IMR-90 (cell line): ENCODE measurements at regions not wholly inside any gene's neighbourhood (a gene's known extent, or its start where the extent isn't known, plus 50 kb on each side); places are given as distances from the start of the nearest gene placed in this dataset.

Experiments used
- ATAC-seq: fragments of 200-7000 bp; cut with Tn5 transposase; 2 replicates; pipeline ENCODE4 v1.9.1; 2020; ENCODE audit warnings: low read depth, mild to moderate bottlenecking, moderate library complexity
- BruUV-seq: library from RNA; stranded (reverse); fragments of 400-500 nt; replicated peaks from 2 replicates; lab custom pipeline; 2021; lab: Mats Ljungman, UMichigan
- CTCF ChIA-PET: fragments of 300-600 bp; formaldehyde crosslinking; extraction: SDS; loops from one replicate; lab custom pipeline; 2021; ENCODE audit warnings: antibody characterized with exemption; lab: Yijun Ruan, JAX
- POLR2A ChIA-PET: fragments of 300-600 bp; sonication (Branson Sonifier 250); formaldehyde crosslinking; loops from one replicate; lab custom pipeline; 2022; ENCODE audit warnings: antibody characterized with exemption; ENCODE audit not compliant: unreplicated experiment; lab: Charles Lee
- DNase-seq: peaks from one replicate; pipeline ENCODE4 v3.0.0; 2013
- H2AFZ ChIP-seq: replicated peaks from 2 replicates; pipeline ENCODE3; 2013; ENCODE audit warnings: low read length, mild to moderate bottlenecking; ENCODE audit not compliant: poor library complexity
- H2AK5ac ChIP-seq: 2 replicates; pipeline ENCODE4 v1.6.1; 2013; ENCODE audit warnings: low read depth, low read length, inconsistent platforms
- H2AK9ac ChIP-seq: replicated peaks from 2 replicates; pipeline ENCODE3; 2013; ENCODE audit warnings: mild to moderate bottlenecking, low read depth, low read length, moderate library complexity; ENCODE audit not compliant: poor library complexity
- H2BK120ac ChIP-seq: 2 replicates; pipeline ENCODE4 v1.6.1; 2013; ENCODE audit warnings: low read depth, low read length, inconsistent platforms
- H2BK15ac ChIP-seq: 3 replicates; pipeline ENCODE4 v1.6.1; 2013; ENCODE audit warnings: low read depth, low read length, inconsistent platforms
- H2BK20ac ChIP-seq: 2 replicates; pipeline ENCODE4 v1.6.1; 2013; ENCODE audit warnings: low read depth, mild to moderate bottlenecking, inconsistent platforms, low read length, moderate library complexity
- H2BK5ac ChIP-seq: 2 replicates; pipeline ENCODE4 v1.6.1; 2013; ENCODE audit warnings: mild to moderate bottlenecking, low read depth, low read length, inconsistent platforms; ENCODE audit not compliant: poor library complexity, severe bottlenecking
- H3K14ac ChIP-seq: replicated peaks from 2 replicates; pipeline ENCODE4 v1.6.1; 2013; ENCODE audit warnings: low read depth, low read length, inconsistent platforms
- H3K18ac ChIP-seq: 2 replicates; pipeline ENCODE4 v1.6.1; 2013; ENCODE audit warnings: low read depth, low read length, control low read depth
- H3K23ac ChIP-seq: 2 replicates; pipeline ENCODE4 v1.6.1; 2013; ENCODE audit warnings: low read depth, low read length, inconsistent platforms
- H3K27ac ChIP-seq: 2 replicates; pipeline ENCODE4 v1.5.1; 2013; ENCODE audit warnings: mild to moderate bottlenecking, control low read depth, low read length; ENCODE audit not compliant: insufficient read depth
- H3K27me3 ChIP-seq: 2 replicates; pipeline ENCODE4 v1.6.1; 2013; ENCODE audit warnings: low read length; ENCODE audit not compliant: control insufficient read depth, insufficient read depth
- H3K36me3 ChIP-seq: 2 replicates; pipeline ENCODE4 v1.6.1; 2013; ENCODE audit warnings: low read length, mixed read lengths; ENCODE audit not compliant: control insufficient read depth, insufficient read depth
- H3K4ac ChIP-seq: 2 replicates; pipeline ENCODE4 v1.6.1; 2013; ENCODE audit warnings: low read depth, low read length, inconsistent platforms
- H3K4me1 ChIP-seq: 2 replicates; pipeline ENCODE4 v1.6.1; 2013; ENCODE audit warnings: low read length, mixed read lengths; ENCODE audit not compliant: control insufficient read depth, insufficient read depth
- H3K4me2 ChIP-seq: 2 replicates; pipeline ENCODE4 v1.6.1; 2013; ENCODE audit warnings: low read depth, mild to moderate bottlenecking, control low read depth, low read length, moderate library complexity
- H3K4me3 ChIP-seq: 2 replicates; pipeline ENCODE4 v1.5.1; 2013; ENCODE audit warnings: low read depth, mild to moderate bottlenecking, control low read depth, low read length, moderate library complexity; ENCODE audit not compliant: insufficient read depth
- H3K56ac ChIP-seq: 2 replicates; pipeline ENCODE4 v1.6.1; 2013; ENCODE audit warnings: low read length, inconsistent platforms; ENCODE audit not compliant: insufficient read depth; ENCODE audit errors: extremely low read depth
- H3K79me1 ChIP-seq, 2 experiments: 2 replicates each; pipeline ENCODE4 v1.6.1; 2013; ENCODE audit warnings: low read length in 2 of 2, inconsistent platforms in 1 of 2, low read depth in 1 of 2
- H3K9ac ChIP-seq: 2 replicates; pipeline ENCODE4 v1.6.1; 2013; ENCODE audit warnings: low read depth, low read length, control low read depth
- H3K9me1 ChIP-seq: 2 replicates; pipeline ENCODE4 v1.6.1; 2013; ENCODE audit warnings: low read length, inconsistent platforms; ENCODE audit not compliant: insufficient read depth
- H3K9me3 ChIP-seq: 2 replicates; pipeline ENCODE4 v1.6.1; 2013; ENCODE audit warnings: low read length; ENCODE audit not compliant: control insufficient read depth, insufficient read depth
- H4K20me1 ChIP-seq: 2 replicates; pipeline ENCODE4 v1.6.1; 2013; ENCODE audit warnings: low read length, inconsistent platforms; ENCODE audit not compliant: insufficient read depth
- H4K5ac ChIP-seq: 2 replicates; pipeline ENCODE4 v1.6.1; 2013; ENCODE audit warnings: mild to moderate bottlenecking, low read depth, low read length, control low read depth
- H4K8ac ChIP-seq, 2 experiments: 2 replicates each; pipeline ENCODE4 v1.6.1; 2013; ENCODE audit warnings: low read depth in 2 of 2, low read length in 2 of 2, control low read depth in 1 of 2, inconsistent platforms in 1 of 2
- H4K91ac ChIP-seq: 2 replicates; pipeline ENCODE4 v1.6.1; 2013; ENCODE audit warnings: low read depth, low read length, inconsistent platforms; ENCODE audit not compliant: insufficient read depth
- BHLHE40 ChIP-seq: fragments of 150-350 bp; IDR thresholded peaks from 2 replicates; pipeline ENCODE4 v1.6.1; 2016; ENCODE audit warnings: mild to moderate bottlenecking, low read depth, low read length
- CEBPB ChIP-seq: IDR thresholded peaks from 2 replicates; pipeline ENCODE4 v1.6.1; 2012; ENCODE audit warnings: low read depth, low read length, improper control_type of control experiment
- CHD1 ChIP-seq: IDR thresholded peaks from 2 replicates; pipeline ENCODE4 v1.6.1; 2012; ENCODE audit warnings: low read depth, low read length, improper control_type of control experiment
- CTCF ChIP-seq: conservative IDR thresholded peaks from 2 replicates; pipeline ENCODE4 v1.5.1; 2012; ENCODE audit warnings: mild to moderate bottlenecking, low read depth, low read length, improper control_type of control experiment
- FOS ChIP-seq: fragments of 150-350 bp; IDR thresholded peaks from 2 replicates; pipeline ENCODE4 v1.6.1; 2016; ENCODE audit warnings: low read depth, low read length
- MAFK ChIP-seq: IDR thresholded peaks from 2 replicates; pipeline ENCODE4 v1.6.1; 2012; ENCODE audit warnings: low read depth, low read length, improper control_type of control experiment
- MAZ ChIP-seq: IDR thresholded peaks from 2 replicates; pipeline ENCODE4 v1.6.1; 2012; ENCODE audit warnings: low read depth, mild to moderate bottlenecking, low read length, improper control_type of control experiment, moderate library complexity, borderline replicate concordance
- NFE2L2 ChIP-seq: fragments of 150-350 bp; IDR thresholded peaks from 2 replicates; pipeline ENCODE4 v1.6.1; 2016; ENCODE audit warnings: low read depth, mild to moderate bottlenecking, low read length
- POLR2A ChIP-seq: IDR thresholded peaks from 2 replicates; pipeline ENCODE4 v1.6.1; 2012; ENCODE audit warnings: mild to moderate bottlenecking, low read depth, low read length
- RAD21 ChIP-seq: IDR thresholded peaks from 2 replicates; pipeline ENCODE4 v1.6.1; 2012; ENCODE audit warnings: low read length, improper control_type of control experiment
- RCOR1 ChIP-seq: IDR thresholded peaks from 2 replicates; pipeline ENCODE4 v1.6.1; 2012; ENCODE audit warnings: mild to moderate bottlenecking, low read length, improper control_type of control experiment; ENCODE audit not compliant: insufficient replicate concordance
- RFX5 ChIP-seq: IDR thresholded peaks from 2 replicates; pipeline ENCODE4 v1.8.0; 2012; ENCODE audit warnings: low read depth, mild to moderate bottlenecking, low read length, moderate library complexity
- WGBS, 2 experiments: methylation state at CpG; one replicate each; pipeline versions ENCODE4 v1.1.5 to v1.1.7; 2013; ENCODE audit warnings: missing lambda C conversion rate in 2 of 2; ENCODE audit not compliant: insufficient read length in 1 of 2; ENCODE audit errors: extremely low coverage in 2 of 2; 5-methylcytosine and 5-hydroxymethylcytosine counted together
- dilution Hi-C: fragments of 300-500 bp; cut with HindIII; formaldehyde crosslinking; loops from one replicate; pipeline ENCODE4 v1.14.3; 2018; ENCODE audit warnings: low sequenced_read_pairs; ENCODE audit not compliant: unreplicated experiment
- in situ Hi-C: fragments of 300-500 bp; cut with MboI; formaldehyde crosslinking; loops from 3 replicates; pipeline ENCODE4 v1.14.3; 2019; ENCODE audit warnings: low sequenced_read_pairs, inconsistent platforms, mixed read lengths
- intact Hi-C: fragments of 100-400 bp; cut with micrococcal nuclease; formaldehyde crosslinking; loops from 2 replicates; pipeline ENCODE4 v1.10.0; 2022
- TF ChIP-seq, protein P1 (sequence below): fragments of 150-350 bp; IDR thresholded peaks from 2 replicates; pipeline ENCODE4 v1.6.1; 2017; ENCODE audit warnings: mild to moderate bottlenecking, antibody characterized with exemption, low read length, low read depth
- TF ChIP-seq, protein P2 (sequence below): fragments of 150-350 bp; IDR thresholded peaks from 2 replicates; pipeline ENCODE4 v1.6.1; 2016; ENCODE audit warnings: low read depth, mild to moderate bottlenecking, low read length, moderate library complexity, borderline replicate concordance

DNA sequence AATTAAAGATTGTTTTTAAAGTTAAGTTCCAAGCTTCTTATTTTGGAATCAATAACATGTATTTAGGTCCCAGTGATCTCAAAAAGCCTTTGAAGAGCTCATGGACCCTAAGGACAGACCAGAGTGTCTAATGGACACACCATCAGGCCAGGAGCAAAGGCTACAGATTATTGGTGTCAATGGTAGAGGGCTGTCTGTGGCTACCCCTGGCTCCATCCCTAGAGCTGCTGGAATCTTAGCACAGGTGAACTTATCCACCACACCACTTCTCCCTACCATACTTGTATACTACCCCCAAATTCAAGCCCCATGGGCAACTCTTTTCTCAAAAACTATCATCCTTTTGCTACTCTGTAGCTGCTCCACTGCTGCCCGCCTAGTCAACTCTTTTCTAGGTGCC, 79.4 kb upstream of the BEND6 start:
- dilution Hi-C loops (no loop called here), intact Hi-C loops (no loop called here), in situ Hi-C loops (no loop called here)
- Histone ChIP-seq H3K18ac (no peak overlapping the region), H3K9me3 (no peaks in the 10 kb centered on the region), H4K5ac (no peak overlapping the region), H2AK5ac (peak overlapping the region; percentile 72), H2BK5ac (no peak overlapping the region), H4K20me1 (no peaks in the 10 kb centered on the region), H3K4me1 (peaks cover 1% of the 10 kb centered on the region), H3K79me1 (peaks cover 16 to 22% of the 10 kb centered on the region in 2 experiments; a peak in 3 of 4 replicates), H3K56ac (no peak overlapping the region), H2AK9ac (no peak overlapping the region), H2BK15ac (no peak overlapping the region), H3K27me3 (no peaks in the 10 kb centered on the region), H3K9ac (no peak overlapping the region), H3K27ac (no peak overlapping the region), H3K4me3 (no peak overlapping the region), H3K9me1 (0 out of 2 replicates have a peak, but pooled peaks cover 3% of the 10 kb centered on the region), H3K23ac (no peak overlapping the region), H2AFZ (no peak overlapping the region), H3K14ac (no peak overlapping the region), H4K91ac (0 out of 2 replicates have a peak overlapping the region, but pooled peaks have one; percentile 56), H2BK120ac (no peak overlapping the region), H4K8ac (no peak overlapping the region), H2BK20ac (no peak overlapping the region), H3K4me2 (no peak overlapping the region), H3K36me3 (no peaks in the 10 kb centered on the region), H3K4ac (no peak overlapping the region)
- ATAC-seq (no peak), DNase-seq (no peak)
- ChIA-PET CTCF (interaction anchor here (1.1 kb wide), 1 partner anchor 10 kb away, joined by 3 read pairs; no protein-coding TSS in a partner anchor), POLR2A (no interaction called here)
- BruUV-seq, result no TSS peak
- 83% methylated on average over 1 of the region's 1 CpG; no CpG with 5 or more reads in 1 of the 2 experiments for WGBS, 2 experiments
- TF ChIP-seq BHLHE40, result no peak
- TF ChIP-seq, protein P1, sequence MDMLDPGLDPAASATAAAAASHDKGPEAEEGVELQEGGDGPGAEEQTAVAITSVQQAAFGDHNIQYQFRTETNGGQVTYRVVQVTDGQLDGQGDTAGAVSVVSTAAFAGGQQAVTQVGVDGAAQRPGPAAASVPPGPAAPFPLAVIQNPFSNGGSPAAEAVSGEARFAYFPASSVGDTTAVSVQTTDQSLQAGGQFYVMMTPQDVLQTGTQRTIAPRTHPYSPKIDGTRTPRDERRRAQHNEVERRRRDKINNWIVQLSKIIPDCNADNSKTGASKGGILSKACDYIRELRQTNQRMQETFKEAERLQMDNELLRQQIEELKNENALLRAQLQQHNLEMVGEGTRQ, result no peak
- TF ChIP-seq CEBPB, result no peak
- TF ChIP-seq RCOR1, result no peak
- no peak for TF ChIP-seq MAFK
- TF ChIP-seq MAZ, result no peak
- no peak for TF ChIP-seq CTCF
- TF ChIP-seq, protein P2, sequence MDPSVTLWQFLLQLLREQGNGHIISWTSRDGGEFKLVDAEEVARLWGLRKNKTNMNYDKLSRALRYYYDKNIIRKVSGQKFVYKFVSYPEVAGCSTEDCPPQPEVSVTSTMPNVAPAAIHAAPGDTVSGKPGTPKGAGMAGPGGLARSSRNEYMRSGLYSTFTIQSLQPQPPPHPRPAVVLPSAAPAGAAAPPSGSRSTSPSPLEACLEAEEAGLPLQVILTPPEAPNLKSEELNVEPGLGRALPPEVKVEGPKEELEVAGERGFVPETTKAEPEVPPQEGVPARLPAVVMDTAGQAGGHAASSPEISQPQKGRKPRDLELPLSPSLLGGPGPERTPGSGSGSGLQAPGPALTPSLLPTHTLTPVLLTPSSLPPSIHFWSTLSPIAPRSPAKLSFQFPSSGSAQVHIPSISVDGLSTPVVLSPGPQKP, result no peak
- no peak for TF ChIP-seq NFE2L2
- no peak for TF ChIP-seq RFX5
- no peak for TF ChIP-seq FOS
- no peak for TF ChIP-seq RAD21
- no peak for TF ChIP-seq CHD1
- TF ChIP-seq POLR2A, result no peak
